ENCODE measurements at regions not wholly inside any gene's neighbourhood (a gene's known extent, or its start where the extent isn't known, plus 50 kb on each side); places are given as distances from the start of the nearest gene placed in this dataset.

DNA sequence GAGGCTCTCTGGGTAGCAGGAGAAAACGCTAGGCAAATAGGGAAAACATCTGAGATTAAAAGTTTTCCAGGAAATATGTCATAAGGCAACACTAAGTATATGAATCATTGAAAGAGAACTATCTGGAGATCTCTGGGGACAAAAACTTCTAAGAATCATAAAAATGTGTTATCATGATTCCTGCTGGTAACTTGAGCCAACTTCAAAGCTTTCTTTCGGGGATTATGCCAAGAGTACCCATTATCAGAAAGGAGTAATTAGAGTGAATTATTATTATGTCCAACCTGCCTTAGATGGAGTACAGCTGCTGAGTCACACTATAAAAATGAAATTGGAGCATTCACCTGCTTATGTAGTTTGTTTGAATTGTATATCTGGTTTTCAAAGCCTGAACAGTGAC lies 488.5 kb upstream of the SOX9 start:
- no peak for TF ChIP-seq EZH2 (IDR thresholded peaks at IDR 0.05; ENCODE audit: low read length)
- TF ChIP-seq, protein P1, sequence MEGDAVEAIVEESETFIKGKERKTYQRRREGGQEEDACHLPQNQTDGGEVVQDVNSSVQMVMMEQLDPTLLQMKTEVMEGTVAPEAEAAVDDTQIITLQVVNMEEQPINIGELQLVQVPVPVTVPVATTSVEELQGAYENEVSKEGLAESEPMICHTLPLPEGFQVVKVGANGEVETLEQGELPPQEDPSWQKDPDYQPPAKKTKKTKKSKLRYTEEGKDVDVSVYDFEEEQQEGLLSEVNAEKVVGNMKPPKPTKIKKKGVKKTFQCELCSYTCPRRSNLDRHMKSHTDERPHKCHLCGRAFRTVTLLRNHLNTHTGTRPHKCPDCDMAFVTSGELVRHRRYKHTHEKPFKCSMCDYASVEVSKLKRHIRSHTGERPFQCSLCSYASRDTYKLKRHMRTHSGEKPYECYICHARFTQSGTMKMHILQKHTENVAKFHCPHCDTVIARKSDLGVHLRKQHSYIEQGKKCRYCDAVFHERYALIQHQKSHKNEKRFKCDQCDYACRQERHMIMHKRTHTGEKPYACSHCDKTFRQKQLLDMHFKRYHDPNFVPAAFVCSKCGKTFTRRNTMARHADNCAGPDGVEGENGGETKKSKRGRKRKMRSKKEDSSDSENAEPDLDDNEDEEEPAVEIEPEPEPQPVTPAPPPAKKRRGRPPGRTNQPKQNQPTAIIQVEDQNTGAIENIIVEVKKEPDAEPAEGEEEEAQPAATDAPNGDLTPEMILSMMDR (optimal IDR thresholded peaks at IDR 0.05 in 1 of 3, IDR thresholded peaks at IDR 0.05 in 1 of 3, conservative IDR thresholded peaks at IDR 0.05 in 1 of 3; ENCODE audit: extremely low read depth in 1 of 3, insufficient read depth in 2 of 3, low read length in 3 of 3): no peak

Measured in keratinocyte (primary cell).